GM21723 (cell line): ENCODE measurements at regions not wholly inside any gene's neighbourhood (a gene's known extent, or its start where the extent isn't known, plus 50 kb on each side); places are given as distances from the start of the nearest gene placed in this dataset.

Experiments
- ATAC-seq: cut with Tn5 transposase; IDR thresholded peaks from one replicate; pipeline ENCODE4 v1.9.1; 2021; ENCODE audit warnings: mild to moderate bottlenecking, moderate library complexity; ENCODE audit not compliant: unreplicated experiment

- ATAC-seq, result no peak
Observed at GRCh38 chr2:236673126-236673822, 103.6 kb downstream of the ACKR3 start.

- ATAC-seq, result no peak
Observed at GRCh38 chr2:236673823-236674185, 104.2 kb downstream of the ACKR3 start.

GRCh38 chr2:236674238-236674637 lies 104.6 kb downstream of the ACKR3 start:
- ATAC-seq, result no peak

- ATAC-seq, result no peak
Observed at GRCh38 chr2:236674646-236675045, 105.0 kb downstream of the ACKR3 start.

- no peak for ATAC-seq
Observed at GRCh38 chr2:236675051-236675450, 105.4 kb downstream of the ACKR3 start.

GRCh38 chr2:236675526-236675925 lies 105.9 kb downstream of the ACKR3 start:
- ATAC-seq, result no peak

- no peak for ATAC-seq
Observed at GRCh38 chr2:236676136-236676873, 106.7 kb downstream of the ACKR3 start.

- no peak for ATAC-seq
Observed at GRCh38 chr2:236677368-236677767, 107.7 kb downstream of the ACKR3 start.

GRCh38 chr2:236678307-236678975 lies 108.8 kb downstream of the ACKR3 start:
- no peak for ATAC-seq

- ATAC-seq, result no peak
Observed at GRCh38 chr2:236679884-236680860, 110.5 kb downstream of the ACKR3 start.

GRCh38 chr2:236682651-236683422 lies 113.2 kb downstream of the ACKR3 start:
- ATAC-seq, result no peak

- ATAC-seq, result no peak
Observed at GRCh38 chr2:236684504-236685256, 115.1 kb downstream of the ACKR3 start.

GRCh38 chr2:236685361-236685760 lies 115.7 kb downstream of the ACKR3 start:
- ATAC-seq, result no peak

GRCh38 chr2:236685979-236686520 lies 116.4 kb downstream of the ACKR3 start:
- no peak for ATAC-seq

- no peak for ATAC-seq
Observed at GRCh38 chr2:236686561-236686960, 116.9 kb downstream of the ACKR3 start.

- no peak for ATAC-seq
Observed at GRCh38 chr2:236687296-236687965, 117.8 kb downstream of the ACKR3 start.

- no peak for ATAC-seq
Observed at GRCh38 chr2:236688157-236688556, 118.5 kb downstream of the ACKR3 start.

- no peak for ATAC-seq
Observed at GRCh38 chr2:236688563-236689392, 119.2 kb downstream of the ACKR3 start.
